H1 (cell line): ENCODE measurements at regions not wholly inside any gene's neighbourhood (a gene's known extent, or its start where the extent isn't known, plus 50 kb on each side); places are given as distances from the start of the nearest gene placed in this dataset.

Experiments
- ATF2 ChIP-seq: IDR thresholded peaks from 2 replicates; pipeline ENCODE4 v1.6.1; 2012; ENCODE audit warnings: low read length, inconsistent platforms
- CHD1 ChIP-seq: IDR thresholded peaks from 2 replicates; pipeline ENCODE4 v1.6.1; 2012; ENCODE audit warnings: low read depth, low read length, improper control_type of control experiment
- CREB1 ChIP-seq: IDR thresholded peaks from 2 replicates; pipeline ENCODE4 v1.6.1; 2012; ENCODE audit warnings: inconsistent platforms
- CTBP2 ChIP-seq: IDR thresholded peaks from 2 replicates; pipeline ENCODE4 v1.7.0; 2011; ENCODE audit warnings: borderline replicate concordance, mild to moderate bottlenecking, moderate library complexity, mixed read lengths, low read length; ENCODE audit not compliant: insufficient read depth, insufficient read length
- CTCF ChIP-seq, 3 experiments: IDR thresholded peaks; 1 replicate in 2 of 3; 2 replicates in 1 of 3; pipeline versions ENCODE4 v1.5.1 to v1.6.1; 2011; ENCODE audit warnings: low read length in 3 of 3, mild to moderate bottlenecking in 3 of 3, inconsistent platforms in 2 of 3, low read depth in 1 of 3, moderate library complexity in 1 of 3; ENCODE audit not compliant: insufficient read depth in 1 of 3; ENCODE audit errors: control extremely low read depth in 1 of 3
- EGR1 ChIP-seq: IDR thresholded peaks from 2 replicates; pipeline ENCODE4 v1.6.1; 2011; ENCODE audit warnings: low read depth, low read length, borderline replicate concordance
- EP300 ChIP-seq, 2 experiments: IDR thresholded peaks; 1 replicate in 1 of 2; 2 replicates in 1 of 2; pipeline ENCODE4 v1.6.1; 2011 to 2012; ENCODE audit warnings: low read depth in 2 of 2, low read length in 2 of 2, mild to moderate bottlenecking in 2 of 2, borderline replicate concordance in 1 of 2, inconsistent platforms in 1 of 2, moderate library complexity in 1 of 2
- FOSL1 ChIP-seq: IDR thresholded peaks from 2 replicates; pipeline ENCODE4 v1.6.1; 2011; ENCODE audit warnings: mild to moderate bottlenecking, low read depth, low read length, moderate library complexity; ENCODE audit not compliant: insufficient read depth
- GTF2F1 ChIP-seq: IDR thresholded peaks from 2 replicates; pipeline ENCODE4 v1.6.1; 2012; ENCODE audit warnings: low read depth, low read length, improper control_type of control experiment, borderline replicate concordance
- NANOG ChIP-seq: IDR thresholded peaks from 2 replicates; pipeline ENCODE4 v1.6.1; 2011; ENCODE audit warnings: low read length, low read depth, mild to moderate bottlenecking, inconsistent platforms; ENCODE audit not compliant: insufficient read depth, poor library complexity, severe bottlenecking
- POLR2A ChIP-seq, 2 experiments: IDR thresholded peaks; 1 replicate in 1 of 2; 2 replicates in 1 of 2; pipeline ENCODE4 v1.6.1; 2011; ENCODE audit warnings: low read depth in 2 of 2, low read length in 2 of 2, mild to moderate bottlenecking in 2 of 2; ENCODE audit errors: control extremely low read depth in 1 of 2
- RFX5 ChIP-seq: IDR thresholded peaks from 2 replicates; pipeline ENCODE4 v1.6.1; 2011; ENCODE audit warnings: low read depth, low read length, improper control_type of control experiment, borderline replicate concordance
- SAP30 ChIP-seq: fragments of 300-600 bp; sonication (generic); IDR thresholded peaks from 2 replicates; pipeline ENCODE4 v1.7.1; 2012; ENCODE audit warnings: low read length, moderate library complexity, mild to moderate bottlenecking, inconsistent platforms; ENCODE audit not compliant: insufficient read depth, insufficient replicate concordance
- SIX5 ChIP-seq: IDR thresholded peaks from 2 replicates; pipeline ENCODE4 v1.6.1; 2011; ENCODE audit warnings: mild to moderate bottlenecking, low read depth, low read length
- SP1 ChIP-seq: IDR thresholded peaks from 2 replicates; pipeline ENCODE4 v1.6.1; 2011; ENCODE audit warnings: low read depth, low read length
- SP2 ChIP-seq: IDR thresholded peaks from 2 replicates; pipeline ENCODE4 v1.6.1; 2012; ENCODE audit warnings: mild to moderate bottlenecking, low read length, inconsistent platforms
- SRF ChIP-seq: IDR thresholded peaks from 2 replicates; pipeline ENCODE4 v1.6.1; 2011; ENCODE audit warnings: mild to moderate bottlenecking, low read depth, low read length, moderate library complexity
- TBP ChIP-seq: IDR thresholded peaks from 2 replicates; pipeline ENCODE4 v1.6.1; 2011; ENCODE audit warnings: low read depth, low read length, improper control_type of control experiment
- TCF12 ChIP-seq: IDR thresholded peaks from 2 replicates; pipeline ENCODE4 v1.6.1; 2011; ENCODE audit warnings: low read depth, mild to moderate bottlenecking, low read length
- ZNF274 ChIP-seq: IDR thresholded peaks from 2 replicates; pipeline ENCODE4 v1.7.0; 2012; ENCODE audit warnings: low read length, borderline replicate concordance; ENCODE audit errors: extremely low read depth

- TF ChIP-seq SIX5 = no peak
- TF ChIP-seq FOSL1 = no peak
- TF ChIP-seq ATF2 = peak; percentile 71
- TF ChIP-seq EP300 (IDR thresholded peaks at IDR 0.05; ENCODE audit: borderline replicate concordance in 1 of 2, low read depth in 2 of 2, low read length in 2 of 2) = peak in 1 of 2 experiments; percentile 17; a peak in 1 of 3 replicates
- TF ChIP-seq ZNF274 = no peak
- no peak for TF ChIP-seq CHD1
- no peak for TF ChIP-seq SRF
- TF ChIP-seq TBP = peak; percentile 77
- TF ChIP-seq SP2 = no peak
- no peak for TF ChIP-seq SAP30
- TF ChIP-seq SP1 = peak; percentile 48
- TF ChIP-seq POLR2A (IDR thresholded peaks at IDR 0.05; ENCODE audit: control extremely low read depth in 1 of 2, low read depth in 2 of 2, low read length in 2 of 2) = peak; percentile 53 to 90
- peak; percentile 74 for TF ChIP-seq CREB1
- TF ChIP-seq NANOG = peak; percentile 29
- no peak for TF ChIP-seq TCF12
- no peak for TF ChIP-seq RFX5
- TF ChIP-seq EGR1 = no peak
- TF ChIP-seq CTBP2 = no peak
- no peak for TF ChIP-seq CTCF (IDR thresholded peaks at IDR 0.05; ENCODE audit: control extremely low read depth in 1 of 3, insufficient read depth in 1 of 3, low read depth in 1 of 3, low read length in 3 of 3)
- TF ChIP-seq GTF2F1 = no peak
Observed at GRCh38 chr3:115512565-115513415, 110.5 kb upstream of the GAP43 start (continued).
